ENCODE measurements at regions not wholly inside any gene's neighbourhood (a gene's known extent, or its start where the extent isn't known, plus 50 kb on each side); places are given as distances from the start of the nearest gene placed in this dataset.

DNA sequence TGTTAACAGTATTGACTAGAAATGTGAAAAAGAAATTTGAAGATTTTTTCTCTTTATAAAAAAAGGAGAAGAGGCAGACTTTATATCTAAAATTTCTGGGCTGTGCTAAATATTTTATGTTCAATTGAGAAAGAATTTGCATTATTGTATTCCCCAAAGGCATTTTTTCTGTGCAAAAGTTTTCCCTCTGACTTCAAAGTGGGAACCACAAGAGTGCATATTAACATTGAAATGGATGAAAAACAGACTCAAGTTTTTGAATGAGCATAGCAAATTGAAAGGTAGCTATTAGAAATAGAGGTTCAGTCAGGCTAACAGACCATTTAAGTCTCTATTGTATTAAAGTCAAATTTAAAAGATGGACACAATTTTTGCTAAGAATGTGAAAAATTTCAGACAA is 95.2 kb downstream of the RASSF9 start:
- Histone ChIP-seq H3K4me1 (ENCODE audit: insufficient read depth, low read length) (no peaks in the 10 kb centered on the region), H3K27ac (ENCODE audit: low read length) (no peak overlapping the region), H3K36me3 (ENCODE audit: insufficient read depth, low read depth, low read length) (no peaks in the 10 kb centered on the region), H3K27me3 (ENCODE audit: insufficient read depth, low read length) (no peaks in the 10 kb centered on the region), H3K4me3 (ENCODE audit: low read length) (no peak overlapping the region), H3K9ac (ENCODE audit: low read depth, low read length) (no peak overlapping the region), H3K9me3 (ENCODE audit: insufficient read depth, low read depth, low read length) (no peaks in the 10 kb centered on the region)

DNA sequence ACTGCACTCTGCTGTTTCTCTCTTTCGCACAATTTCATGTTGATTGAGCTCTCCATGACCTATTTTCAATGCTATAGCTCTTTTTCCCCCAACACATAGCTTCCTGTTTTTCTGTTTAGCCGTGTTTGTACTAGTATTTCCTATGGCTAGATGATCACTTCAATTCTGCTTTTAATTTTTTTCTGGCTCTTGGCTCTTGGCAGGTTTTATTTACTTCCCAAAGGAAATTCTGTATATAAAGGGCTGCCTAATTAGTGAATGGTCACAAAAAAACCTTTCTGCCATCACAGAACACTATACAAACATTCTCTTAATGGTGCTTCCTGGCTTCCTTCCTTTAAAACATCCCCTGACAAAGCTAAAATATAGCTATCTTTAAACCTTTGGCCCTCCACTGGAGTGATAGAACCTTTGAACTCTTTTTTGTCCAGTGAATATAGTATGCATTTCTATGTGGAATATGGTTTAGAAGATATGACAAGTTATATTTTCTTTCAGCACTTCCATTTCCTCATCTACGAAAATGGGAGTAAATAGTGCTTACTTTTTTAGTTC is 88.2 kb downstream of the RASSF9 start:
- no peaks in the 10 kb centered on the region for H3K36me3 ChIP-seq (ENCODE audit: insufficient read depth, low read depth, low read length)
- no peaks in the 10 kb centered on the region for H3K4me1 ChIP-seq (ENCODE audit: insufficient read depth, low read length)
- no peak overlapping the region for H3K9ac ChIP-seq (ENCODE audit: low read depth, low read length)
- H3K27me3 ChIP-seq (ENCODE audit: insufficient read depth, low read length): no peaks in the 10 kb centered on the region
- no peak overlapping the region for H3K27ac ChIP-seq (ENCODE audit: low read length)
- no peak overlapping the region for H3K4me3 ChIP-seq (ENCODE audit: low read length)
- H3K9me3 ChIP-seq (ENCODE audit: insufficient read depth, low read depth, low read length): no peaks in the 10 kb centered on the region

Measured in iPS-20b (cell line).